ENCODE measurements at regions not wholly inside any gene's neighbourhood (a gene's known extent, or its start where the extent isn't known, plus 50 kb on each side); places are given as distances from the start of the nearest gene placed in this dataset.

DNA sequence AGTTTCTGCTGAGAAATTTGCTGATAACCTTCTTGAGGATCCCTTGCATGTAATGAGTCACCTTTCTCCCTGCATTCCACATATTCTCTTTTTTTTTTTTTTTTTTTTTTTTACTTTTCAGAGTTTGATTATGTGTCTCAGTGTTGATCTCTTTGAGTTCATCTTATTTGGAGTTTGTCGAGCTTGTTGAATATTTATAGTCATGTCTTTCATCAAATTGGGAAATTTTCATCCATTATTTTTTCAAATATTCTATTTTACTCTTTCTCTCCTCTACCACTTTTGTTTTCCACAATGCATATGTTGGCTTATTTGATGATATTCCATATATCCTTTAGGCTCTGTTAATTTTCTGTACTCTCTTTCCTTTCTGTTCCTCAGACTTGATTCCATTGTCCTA is 136.1 kb downstream of the MAD2L1 start:
- Histone ChIP-seq H3K36me3 (ENCODE audit: insufficient read depth, low read length) (no peaks in the 10 kb centered on the region), H2AFZ (ENCODE audit: low read depth, low read length) (no peak overlapping the region), H3K4me2 (ENCODE audit: low read length) (no peak overlapping the region), H3K9me3 (ENCODE audit: low read length) (no peaks in the 10 kb centered on the region), H3K27ac (ENCODE audit: low read length) (no peak overlapping the region), H3K9me2 (ENCODE audit: insufficient read depth, low read length) (no peaks in the 10 kb centered on the region), H3K27me3 (ENCODE audit: insufficient read depth, low read depth, low read length) (no peaks in the 10 kb centered on the region), H3K4me3 (ENCODE audit: low read length) (no peak overlapping the region), H3K9ac (ENCODE audit: low read length) (no peak overlapping the region), H4K20me1 (ENCODE audit: insufficient read depth) (no peaks in the 10 kb centered on the region), H3K79me2 (replicated peaks; ENCODE audit: insufficient read depth, low read length) (no peaks in the 10 kb centered on the region), H3F3A (ENCODE audit: insufficient read depth, low read length, poor library complexity, severe bottlenecking) (no peaks in the 10 kb centered on the region)
- TF ChIP-seq SMC3 (conservative IDR thresholded peaks at IDR 0.05; ENCODE audit: poor library complexity) (no peak), MXI1 (conservative IDR thresholded peaks at IDR 0.05; ENCODE audit: poor library complexity, severe bottlenecking) (no peak), RAD21 (conservative IDR thresholded peaks at IDR 0.05) (no peak), POLR2AphosphoS5 (IDR thresholded peaks at IDR 0.05) (no peak), TAF1 (IDR thresholded peaks at IDR 0.05; ENCODE audit: low read depth) (no peak), EZH2 (IDR thresholded peaks at IDR 0.05; ENCODE audit: borderline replicate concordance, insufficient read depth, low read length, poor library complexity, severe bottlenecking) (no peak), EP300 (conservative IDR thresholded peaks at IDR 0.05; ENCODE audit: poor library complexity, severe bottlenecking) (no peak)
- TF ChIP-seq, protein P1, sequence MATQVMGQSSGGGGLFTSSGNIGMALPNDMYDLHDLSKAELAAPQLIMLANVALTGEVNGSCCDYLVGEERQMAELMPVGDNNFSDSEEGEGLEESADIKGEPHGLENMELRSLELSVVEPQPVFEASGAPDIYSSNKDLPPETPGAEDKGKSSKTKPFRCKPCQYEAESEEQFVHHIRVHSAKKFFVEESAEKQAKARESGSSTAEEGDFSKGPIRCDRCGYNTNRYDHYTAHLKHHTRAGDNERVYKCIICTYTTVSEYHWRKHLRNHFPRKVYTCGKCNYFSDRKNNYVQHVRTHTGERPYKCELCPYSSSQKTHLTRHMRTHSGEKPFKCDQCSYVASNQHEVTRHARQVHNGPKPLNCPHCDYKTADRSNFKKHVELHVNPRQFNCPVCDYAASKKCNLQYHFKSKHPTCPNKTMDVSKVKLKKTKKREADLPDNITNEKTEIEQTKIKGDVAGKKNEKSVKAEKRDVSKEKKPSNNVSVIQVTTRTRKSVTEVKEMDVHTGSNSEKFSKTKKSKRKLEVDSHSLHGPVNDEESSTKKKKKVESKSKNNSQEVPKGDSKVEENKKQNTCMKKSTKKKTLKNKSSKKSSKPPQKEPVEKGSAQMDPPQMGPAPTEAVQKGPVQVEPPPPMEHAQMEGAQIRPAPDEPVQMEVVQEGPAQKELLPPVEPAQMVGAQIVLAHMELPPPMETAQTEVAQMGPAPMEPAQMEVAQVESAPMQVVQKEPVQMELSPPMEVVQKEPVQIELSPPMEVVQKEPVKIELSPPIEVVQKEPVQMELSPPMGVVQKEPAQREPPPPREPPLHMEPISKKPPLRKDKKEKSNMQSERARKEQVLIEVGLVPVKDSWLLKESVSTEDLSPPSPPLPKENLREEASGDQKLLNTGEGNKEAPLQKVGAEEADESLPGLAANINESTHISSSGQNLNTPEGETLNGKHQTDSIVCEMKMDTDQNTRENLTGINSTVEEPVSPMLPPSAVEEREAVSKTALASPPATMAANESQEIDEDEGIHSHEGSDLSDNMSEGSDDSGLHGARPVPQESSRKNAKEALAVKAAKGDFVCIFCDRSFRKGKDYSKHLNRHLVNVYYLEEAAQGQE (IDR thresholded peaks at IDR 0.05; ENCODE audit: borderline replicate concordance): no peak
- TF ChIP-seq, protein P2, sequence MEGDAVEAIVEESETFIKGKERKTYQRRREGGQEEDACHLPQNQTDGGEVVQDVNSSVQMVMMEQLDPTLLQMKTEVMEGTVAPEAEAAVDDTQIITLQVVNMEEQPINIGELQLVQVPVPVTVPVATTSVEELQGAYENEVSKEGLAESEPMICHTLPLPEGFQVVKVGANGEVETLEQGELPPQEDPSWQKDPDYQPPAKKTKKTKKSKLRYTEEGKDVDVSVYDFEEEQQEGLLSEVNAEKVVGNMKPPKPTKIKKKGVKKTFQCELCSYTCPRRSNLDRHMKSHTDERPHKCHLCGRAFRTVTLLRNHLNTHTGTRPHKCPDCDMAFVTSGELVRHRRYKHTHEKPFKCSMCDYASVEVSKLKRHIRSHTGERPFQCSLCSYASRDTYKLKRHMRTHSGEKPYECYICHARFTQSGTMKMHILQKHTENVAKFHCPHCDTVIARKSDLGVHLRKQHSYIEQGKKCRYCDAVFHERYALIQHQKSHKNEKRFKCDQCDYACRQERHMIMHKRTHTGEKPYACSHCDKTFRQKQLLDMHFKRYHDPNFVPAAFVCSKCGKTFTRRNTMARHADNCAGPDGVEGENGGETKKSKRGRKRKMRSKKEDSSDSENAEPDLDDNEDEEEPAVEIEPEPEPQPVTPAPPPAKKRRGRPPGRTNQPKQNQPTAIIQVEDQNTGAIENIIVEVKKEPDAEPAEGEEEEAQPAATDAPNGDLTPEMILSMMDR (IDR thresholded peaks at IDR 0.05; ENCODE audit: poor library complexity, severe bottlenecking): no peak

DNA sequence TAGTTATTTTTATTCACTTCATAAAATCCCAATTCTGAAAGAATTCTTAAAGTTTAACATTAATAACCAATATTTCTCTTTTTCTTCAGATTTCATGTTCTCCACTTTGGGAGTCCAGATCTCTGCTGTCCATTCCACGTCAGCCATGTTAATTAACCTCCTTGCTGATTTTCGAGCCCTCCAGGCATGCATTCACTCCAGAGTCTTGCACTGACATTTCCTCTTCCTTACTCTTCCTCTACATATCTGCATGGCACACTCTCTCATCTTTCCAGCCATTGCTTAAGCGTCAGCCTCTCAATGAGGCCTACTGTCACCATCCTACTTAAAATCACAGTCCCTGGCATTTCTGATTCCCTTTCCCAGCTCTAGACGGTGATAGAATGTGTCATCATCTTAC is 144.8 kb downstream of the MAD2L1 start:
- Histone ChIP-seq H2AFZ (ENCODE audit: low read depth, low read length) (no peak overlapping the region), H3F3A (ENCODE audit: insufficient read depth, low read length, poor library complexity, severe bottlenecking) (no peaks in the 10 kb centered on the region), H3K9ac (ENCODE audit: low read length) (no peak overlapping the region), H3K4me2 (ENCODE audit: low read length) (no peak overlapping the region), H3K27ac (ENCODE audit: low read length) (no peak overlapping the region), H3K9me3 (ENCODE audit: low read length) (no peaks in the 10 kb centered on the region), H4K20me1 (ENCODE audit: insufficient read depth) (no peaks in the 10 kb centered on the region), H3K9me2 (ENCODE audit: insufficient read depth, low read length) (no peaks in the 10 kb centered on the region), H3K36me3 (ENCODE audit: insufficient read depth, low read length) (no peaks in the 10 kb centered on the region), H3K79me2 (replicated peaks; ENCODE audit: insufficient read depth, low read length) (no peaks in the 10 kb centered on the region), H3K4me3 (ENCODE audit: low read length) (no peak overlapping the region), H3K27me3 (ENCODE audit: insufficient read depth, low read depth, low read length) (no peaks in the 10 kb centered on the region)
- TF ChIP-seq RAD21 (conservative IDR thresholded peaks at IDR 0.05): no peak
- no peak for TF ChIP-seq EZH2 (IDR thresholded peaks at IDR 0.05; ENCODE audit: borderline replicate concordance, insufficient read depth, low read length, poor library complexity, severe bottlenecking)
- TF ChIP-seq POLR2AphosphoS5 (IDR thresholded peaks at IDR 0.05): no peak
- TF ChIP-seq, protein P2 (IDR thresholded peaks at IDR 0.05; ENCODE audit: poor library complexity, severe bottlenecking): no peak
- no peak for TF ChIP-seq MXI1 (conservative IDR thresholded peaks at IDR 0.05; ENCODE audit: poor library complexity, severe bottlenecking)
- TF ChIP-seq SMC3 (conservative IDR thresholded peaks at IDR 0.05; ENCODE audit: poor library complexity): no peak
- TF ChIP-seq, protein P1 (IDR thresholded peaks at IDR 0.05; ENCODE audit: borderline replicate concordance): no peak
- no peak for TF ChIP-seq TAF1 (IDR thresholded peaks at IDR 0.05; ENCODE audit: low read depth)
- TF ChIP-seq EP300 (conservative IDR thresholded peaks at IDR 0.05; ENCODE audit: poor library complexity, severe bottlenecking): no peak

Measured in neural cell (in vitro differentiated cells).